ENCODE measurements at regions not wholly inside any gene's neighbourhood (a gene's known extent, or its start where the extent isn't known, plus 50 kb on each side); places are given as distances from the start of the nearest gene placed in this dataset.

GRCh38 chr5:173456751-173457171 lies 128.5 kb upstream of the STC2 start:
- TF ChIP-seq CTCF (conservative IDR thresholded peaks at IDR 0.05; ENCODE audit: low read depth, low read length) (no peak), EZH2 (IDR thresholded peaks at IDR 0.05; ENCODE audit: low read length, unreplicated experiment) (no peak)

All from PC-3 (cell line).